ENCODE measurements at regions not wholly inside any gene's neighbourhood (a gene's known extent, or its start where the extent isn't known, plus 50 kb on each side); places are given as distances from the start of the nearest gene placed in this dataset.
"Not testable (repeated sequence)": the region's sequence is repeated elsewhere in the genome, so short reads cannot be mapped to it uniquely, and the experiment has no call there.

DNA sequence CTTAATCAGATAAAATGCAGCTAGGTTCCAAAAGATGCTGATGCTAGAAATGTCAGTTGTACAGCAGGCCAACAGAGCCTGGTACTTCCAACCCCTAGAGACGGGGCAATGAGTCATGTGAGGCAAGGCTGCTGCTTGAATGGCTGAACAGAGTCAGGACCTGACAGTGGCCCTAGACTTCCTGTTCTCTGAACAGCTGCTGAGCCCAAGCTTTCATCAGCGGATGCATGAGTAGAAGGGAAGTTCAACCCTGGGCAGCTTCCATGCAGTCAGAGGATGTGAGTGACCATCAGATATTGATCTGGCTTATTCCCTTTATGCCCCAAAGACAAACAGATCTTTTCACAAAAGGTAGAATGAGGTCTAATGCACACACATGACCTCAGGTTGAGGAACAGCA, 282.9 kb upstream of the COL8A1 start:
- no peak for DNase-seq

DNA sequence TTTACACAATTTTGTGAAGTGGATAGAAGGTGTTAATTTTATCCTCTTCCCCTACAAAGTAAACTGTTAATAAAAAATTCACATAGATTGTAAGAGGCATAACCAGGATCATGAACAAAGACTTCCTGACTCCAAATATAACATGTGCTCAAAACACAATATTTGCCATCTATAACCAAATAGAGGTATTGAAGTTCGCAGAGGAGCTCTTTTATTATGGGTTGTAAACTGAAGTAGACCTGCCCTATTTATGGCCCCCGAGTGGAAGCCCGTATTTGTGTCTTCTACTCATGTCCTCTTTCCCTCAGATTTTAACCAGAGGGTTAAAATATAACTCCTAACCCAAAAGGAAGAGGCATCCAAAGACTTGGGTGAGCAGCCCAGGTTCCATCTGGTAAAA, 285.6 kb upstream of the COL8A1 start:
- DNase-seq = no peak

DNA sequence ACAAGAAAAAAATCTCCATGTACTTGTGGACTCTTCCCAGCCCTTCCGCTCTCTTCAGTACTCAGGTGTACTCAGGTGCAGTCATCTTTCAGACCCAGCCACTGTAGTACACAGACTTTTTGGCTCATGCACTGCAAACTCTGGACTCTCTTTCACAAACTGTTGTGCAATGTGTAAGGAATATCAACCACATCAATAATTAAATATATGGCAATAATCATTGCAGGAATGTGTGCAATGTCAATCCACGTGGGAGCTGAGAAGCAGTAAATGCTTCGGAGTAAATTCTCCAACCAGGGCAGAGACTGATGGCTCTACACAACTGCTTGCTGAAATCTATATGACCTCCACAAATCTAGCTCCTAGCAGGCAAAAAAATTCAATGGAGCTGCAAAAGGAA, 287.3 kb upstream of the COL8A1 start:
- no peak for DNase-seq

DNA sequence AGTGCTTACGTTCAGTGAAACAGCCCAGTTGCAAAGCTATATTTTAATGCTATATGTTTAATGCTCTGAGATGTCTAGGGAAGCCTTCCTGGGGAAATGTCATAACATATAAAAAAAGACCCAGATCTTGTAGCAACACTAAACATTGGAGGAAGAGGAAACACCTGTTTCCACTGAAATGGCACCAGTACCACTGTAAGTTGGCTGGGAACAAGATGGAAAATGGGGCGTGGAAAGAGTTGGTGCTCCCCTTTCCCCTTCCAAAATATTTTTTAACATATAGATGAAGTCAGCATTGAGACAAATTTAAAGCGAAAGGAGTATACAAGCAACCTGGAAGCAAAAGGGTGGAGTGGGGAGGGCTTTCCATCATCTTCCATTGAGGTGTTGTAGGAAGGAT, 289.9 kb upstream of the COL8A1 start:
- DNase-seq = no peak

DNA sequence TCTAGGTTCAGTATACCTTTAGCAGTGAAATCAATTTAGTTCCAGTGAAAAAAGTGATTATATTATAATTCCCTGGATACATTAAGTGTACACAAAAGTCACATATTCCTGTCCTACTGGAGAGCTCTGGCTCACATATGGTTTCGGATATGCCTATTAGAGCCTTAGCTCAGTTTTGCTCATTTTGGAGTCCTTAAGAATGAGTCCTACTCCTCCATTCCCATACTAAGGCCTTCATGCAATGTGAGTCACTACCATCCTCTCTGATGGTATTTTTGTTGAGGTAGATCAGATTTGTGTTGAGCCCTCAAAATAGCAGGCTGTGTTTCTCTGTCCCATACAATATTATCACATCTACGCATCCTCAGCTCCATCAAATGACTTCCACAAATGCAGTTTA, 294.2 kb upstream of the COL8A1 start:
- DNase-seq = no peak

- DNase-seq = no peak
Observed at GRCh38 chr3:99342383-99342782, 296.0 kb upstream of the COL8A1 start.

- no peak for DNase-seq
Observed at GRCh38 chr3:99339222-99339621, 299.2 kb upstream of the COL8A1 start.

GRCh38 chr3:99332718-99333117, 305.7 kb upstream of the COL8A1 start:
- no peak for DNase-seq

GRCh38 chr3:99332276-99332675, 306.1 kb upstream of the COL8A1 start:
- DNase-seq = no peak

GRCh38 chr3:99330924-99331532, 307.4 kb upstream of the COL8A1 start:
- no peak for DNase-seq

- no peak for DNase-seq
Observed at GRCh38 chr3:99330281-99330680, 308.1 kb upstream of the COL8A1 start.

DNA sequence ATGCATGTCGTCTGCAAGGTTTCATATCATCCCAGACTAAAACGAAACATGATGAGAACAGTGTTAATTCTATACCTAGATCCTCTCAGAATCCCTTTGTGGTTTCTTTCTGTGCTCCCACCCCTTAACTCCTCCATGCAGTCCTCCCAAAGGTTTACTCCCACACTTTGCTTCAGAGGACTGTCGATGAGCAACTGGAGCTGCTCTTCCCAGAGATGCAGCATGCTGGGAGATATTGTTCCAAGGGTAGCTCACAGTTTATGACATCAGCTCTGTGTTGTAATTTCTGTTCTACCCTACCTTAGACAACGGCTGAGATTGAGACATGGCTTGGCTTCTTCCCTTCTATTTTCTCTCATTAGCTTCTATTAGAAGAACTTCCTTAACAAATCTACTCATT, 313.0 kb upstream of the COL8A1 start:
- DNase-seq = no peak

GRCh38 chr3:99324636-99325203, 313.7 kb upstream of the COL8A1 start:
- no peak for DNase-seq

DNA sequence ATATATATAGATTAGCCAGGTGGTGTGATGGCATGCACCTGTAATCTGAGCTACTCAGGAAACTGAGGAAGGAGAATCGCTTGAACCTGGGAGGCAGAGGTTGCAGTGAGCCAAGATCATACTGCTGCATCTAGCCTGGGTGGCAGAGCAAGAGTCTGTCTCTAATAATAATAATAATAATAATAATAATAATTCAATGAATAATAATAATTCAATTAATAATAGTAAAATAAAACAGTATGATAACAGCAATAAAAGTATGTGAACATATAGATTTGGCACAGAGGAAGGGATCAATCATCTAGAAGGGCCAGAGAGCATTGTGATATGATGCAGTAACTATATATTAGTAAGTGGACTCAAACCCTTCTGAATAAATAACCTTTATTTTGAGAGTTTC, 314.5 kb upstream of the COL8A1 start:
- DNase-seq = no peak

- DNase-seq = no peak
Observed at GRCh38 chr3:99322551-99322950, 315.8 kb upstream of the COL8A1 start.

GRCh38 chr3:99321261-99321660, 317.1 kb upstream of the COL8A1 start:
- DNase-seq = no peak

GRCh38 chr3:99319961-99320360, 318.4 kb upstream of the COL8A1 start:
- no peak for DNase-seq

DNA sequence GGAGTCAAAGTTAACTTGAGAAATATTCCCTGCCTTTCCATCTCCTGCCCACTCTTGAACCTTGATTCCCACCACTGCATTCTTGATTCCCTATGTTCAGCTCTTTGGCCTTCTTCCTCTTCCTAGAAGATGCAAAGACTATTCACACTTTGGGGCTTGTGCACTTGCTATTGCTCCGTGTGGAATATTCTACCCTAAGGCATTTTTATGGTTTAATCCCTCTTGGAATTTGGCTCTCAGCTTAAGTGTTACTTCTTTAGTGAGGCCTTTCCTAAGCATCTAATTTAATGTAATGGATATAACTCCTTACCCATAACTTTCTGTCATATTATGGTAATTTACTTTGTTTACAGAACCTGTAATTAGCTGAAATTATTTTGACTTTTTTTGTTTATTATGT, 318.9 kb upstream of the COL8A1 start:
- DNase-seq = no peak

DNA sequence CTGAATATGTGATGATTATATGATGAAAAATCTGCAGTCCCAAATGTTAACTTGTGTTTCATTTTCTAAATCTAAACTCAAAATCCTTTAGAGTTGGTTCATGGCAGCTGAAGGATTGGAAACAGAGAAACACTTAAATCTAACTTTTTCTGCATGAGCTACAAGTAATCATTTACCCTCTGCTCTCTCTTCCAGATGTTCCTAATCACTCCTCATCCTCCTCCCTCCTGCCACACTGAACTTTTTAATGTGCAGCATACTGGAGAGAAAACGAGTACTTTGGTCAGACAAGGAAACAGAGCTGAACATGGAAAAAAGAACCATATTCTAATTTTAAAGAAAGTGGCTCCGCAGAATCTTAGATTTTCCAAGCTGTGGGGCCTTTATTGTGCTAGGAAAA, 321.2 kb upstream of the COL8A1 start:
- no peak for DNase-seq

DNA sequence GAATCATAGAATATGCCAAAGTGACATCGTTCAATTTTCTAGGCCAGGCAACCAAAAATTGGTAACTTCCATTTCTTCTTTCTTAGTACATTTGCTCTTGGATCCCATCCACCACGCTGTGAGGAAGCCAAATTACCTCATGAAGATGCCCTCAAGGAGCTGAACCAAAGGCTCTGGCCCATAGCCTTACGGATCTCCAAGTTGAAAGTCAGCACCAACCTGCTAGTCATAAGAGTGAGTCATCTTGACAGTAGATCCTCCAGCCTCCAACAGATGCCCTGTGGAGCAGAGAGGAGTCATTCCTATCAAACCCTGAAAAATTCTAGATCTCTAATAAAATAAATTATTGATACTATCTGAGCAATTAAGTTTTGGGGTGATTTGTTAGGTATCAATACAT, 322.5 kb upstream of the COL8A1 start:
- DNase-seq = no peak

DNA sequence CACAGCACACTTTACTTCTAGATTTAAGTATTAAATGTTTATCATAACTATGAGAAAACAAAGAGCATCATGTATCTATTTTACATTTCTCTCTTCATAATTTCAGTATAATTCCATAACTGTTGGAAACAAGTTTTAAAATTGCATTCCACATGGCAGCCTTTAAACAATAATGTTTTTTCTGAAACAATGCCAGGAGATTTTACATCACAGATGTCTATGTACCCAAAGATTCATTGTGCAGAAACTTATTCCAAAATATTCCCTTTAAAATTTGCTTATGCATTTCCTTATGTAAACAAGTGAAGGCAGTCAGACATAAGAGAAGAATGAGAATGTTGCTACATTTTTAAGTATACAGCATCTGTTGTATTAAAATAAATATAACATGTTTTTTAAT, 324.9 kb upstream of the COL8A1 start:
- DNase-seq = no peak

DNA sequence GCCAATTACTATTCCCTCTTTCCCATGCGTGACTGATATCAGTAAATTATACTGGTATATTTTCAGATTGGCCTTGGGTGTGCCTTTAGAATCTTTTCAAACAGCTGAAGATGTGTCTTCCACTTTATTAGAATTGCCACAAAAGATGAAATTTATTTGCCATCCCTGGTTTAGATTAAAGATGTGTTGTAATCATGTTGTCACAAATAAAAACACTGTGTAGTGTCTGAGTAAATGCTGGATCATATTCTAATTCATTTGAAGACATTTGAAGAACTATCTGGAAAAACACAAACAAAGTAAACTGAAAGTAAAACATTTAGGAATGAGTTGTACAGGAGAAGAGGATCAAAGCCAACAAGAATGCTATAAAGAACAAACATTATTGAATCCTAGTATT, 339.7 kb upstream of the COL8A1 start:
- no peak for DNase-seq

- no peak for DNase-seq
Observed at GRCh38 chr3:99295836-99296235, 342.6 kb upstream of the COL8A1 start.

DNA sequence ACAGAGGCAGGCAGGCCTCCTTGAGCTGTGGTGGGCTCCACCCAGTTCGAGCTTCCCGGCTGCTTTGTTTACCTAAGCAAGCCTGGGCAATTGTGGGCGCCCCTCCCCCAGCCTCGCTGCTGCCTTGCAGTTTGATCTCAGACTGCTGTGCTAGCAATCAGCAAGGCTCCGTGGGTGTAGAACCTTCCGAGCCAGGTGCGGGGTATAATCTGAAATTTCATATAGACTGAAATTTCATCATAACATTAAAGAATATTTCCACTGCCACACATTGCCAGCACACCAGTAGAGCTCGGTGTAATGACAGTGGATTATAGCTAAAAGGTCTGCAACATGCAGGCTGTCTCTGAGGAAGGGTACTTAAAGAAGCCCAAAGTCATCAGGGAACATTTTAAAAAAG, 344.3 kb upstream of the COL8A1 start:
- not testable (repeated sequence) for DNase-seq

DNA sequence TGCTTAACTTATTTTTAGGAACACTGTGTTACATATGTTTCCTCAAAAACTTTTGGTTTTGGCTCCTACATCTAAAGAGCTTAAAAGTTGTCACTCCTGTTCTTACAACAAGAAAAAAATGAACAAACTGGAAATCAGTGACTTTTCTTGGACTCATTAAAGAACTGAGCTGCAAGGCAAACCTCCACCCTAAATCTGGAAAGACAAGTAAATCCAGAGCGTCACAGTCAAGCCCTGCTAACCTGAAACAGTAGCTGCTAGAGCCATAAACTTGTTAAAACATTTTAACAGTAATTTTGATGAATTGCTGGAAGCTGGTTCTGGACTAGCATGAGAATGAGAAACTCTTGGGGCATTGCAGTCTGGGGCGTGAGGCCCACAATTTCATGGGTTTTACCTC, 350.5 kb upstream of the COL8A1 start:
- no peak for DNase-seq
